ENCODE measurements at regions not wholly inside any gene's neighbourhood (a gene's known extent, or its start where the extent isn't known, plus 50 kb on each side); places are given as distances from the start of the nearest gene placed in this dataset.

DNA sequence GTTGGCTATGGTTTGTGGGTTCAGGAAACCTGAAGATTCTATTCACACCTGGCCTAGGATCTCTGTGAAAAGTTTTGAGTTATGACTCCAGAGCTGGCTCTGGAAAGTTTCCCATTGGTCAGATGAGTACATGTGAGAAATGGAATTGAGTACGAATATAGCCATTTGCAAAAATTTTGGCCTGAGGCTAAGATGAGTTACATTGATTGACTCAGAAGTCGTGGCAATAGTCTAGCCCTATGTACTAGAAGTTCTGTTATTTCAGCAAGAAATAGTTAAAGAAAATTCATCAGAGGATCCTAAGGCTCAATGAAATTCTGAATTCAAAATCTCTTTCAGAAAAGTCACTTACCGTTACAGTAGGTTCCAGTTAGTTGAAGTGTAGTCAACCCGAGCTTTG, 109.9 kb downstream of the PTCSC3 start:
- TF ChIP-seq BACH2 (CRISPR knock-in tag; IDR thresholded peaks at IDR 0.05; ENCODE audit: borderline replicate concordance) (no peak), ZNF70 (CRISPR knock-in tag; IDR thresholded peaks at IDR 0.05) (no peak), ZNF8 (CRISPR knock-in tag; IDR thresholded peaks at IDR 0.05) (no peak), ISL1 (CRISPR knock-in tag; IDR thresholded peaks at IDR 0.05) (no peak)
- TF ChIP-seq, protein P1, sequence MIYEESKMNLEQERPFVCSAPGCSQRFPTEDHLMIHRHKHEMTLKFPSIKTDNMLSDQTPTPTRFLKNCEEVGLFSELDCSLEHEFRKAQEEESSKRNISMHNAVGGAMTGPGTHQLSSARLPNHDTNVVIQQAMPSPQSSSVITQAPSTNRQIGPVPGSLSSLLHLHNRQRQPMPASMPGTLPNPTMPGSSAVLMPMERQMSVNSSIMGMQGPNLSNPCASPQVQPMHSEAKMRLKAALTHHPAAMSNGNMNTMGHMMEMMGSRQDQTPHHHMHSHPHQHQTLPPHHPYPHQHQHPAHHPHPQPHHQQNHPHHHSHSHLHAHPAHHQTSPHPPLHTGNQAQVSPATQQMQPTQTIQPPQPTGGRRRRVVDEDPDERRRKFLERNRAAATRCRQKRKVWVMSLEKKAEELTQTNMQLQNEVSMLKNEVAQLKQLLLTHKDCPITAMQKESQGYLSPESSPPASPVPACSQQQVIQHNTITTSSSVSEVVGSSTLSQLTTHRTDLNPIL (CRISPR knock-in tag; IDR thresholded peaks at IDR 0.05; ENCODE audit: low read depth), result no peak
- TF ChIP-seq, protein P2, sequence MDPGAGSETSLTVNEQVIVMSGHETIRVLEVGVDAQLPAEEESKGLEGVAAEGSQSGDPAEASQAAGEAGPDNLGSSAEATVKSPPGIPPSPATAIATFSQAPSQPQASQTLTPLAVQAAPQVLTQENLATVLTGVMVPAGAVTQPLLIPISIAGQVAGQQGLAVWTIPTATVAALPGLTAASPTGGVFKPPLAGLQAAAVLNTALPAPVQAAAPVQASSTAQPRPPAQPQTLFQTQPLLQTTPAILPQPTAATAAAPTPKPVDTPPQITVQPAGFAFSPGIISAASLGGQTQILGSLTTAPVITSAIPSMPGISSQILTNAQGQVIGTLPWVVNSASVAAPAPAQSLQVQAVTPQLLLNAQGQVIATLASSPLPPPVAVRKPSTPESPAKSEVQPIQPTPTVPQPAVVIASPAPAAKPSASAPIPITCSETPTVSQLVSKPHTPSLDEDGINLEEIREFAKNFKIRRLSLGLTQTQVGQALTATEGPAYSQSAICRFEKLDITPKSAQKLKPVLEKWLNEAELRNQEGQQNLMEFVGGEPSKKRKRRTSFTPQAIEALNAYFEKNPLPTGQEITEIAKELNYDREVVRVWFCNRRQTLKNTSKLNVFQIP (CRISPR knock-in tag; IDR thresholded peaks at IDR 0.05; ENCODE audit: borderline replicate concordance, low read depth), result no peak
- ATAC-seq, result no peak

DNA sequence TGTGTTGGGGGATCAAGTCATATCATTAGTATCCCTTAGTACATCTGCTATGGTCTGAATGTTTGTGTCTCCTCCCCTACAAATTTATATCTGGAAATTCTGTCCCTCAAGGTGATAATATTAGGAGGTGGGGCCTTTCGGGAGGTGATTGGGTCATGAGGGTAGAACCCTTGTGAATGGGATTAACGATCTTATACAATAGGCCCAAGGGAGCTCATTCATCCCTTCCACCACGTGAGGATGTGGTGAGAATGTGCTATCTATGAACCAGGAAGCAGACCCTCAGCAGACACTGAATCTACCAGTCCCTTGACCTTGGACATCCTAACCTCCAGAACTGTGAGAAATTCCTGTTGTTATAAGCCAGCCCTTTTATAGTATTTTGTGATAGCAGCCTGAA, 110.7 kb downstream of the PTCSC3 start:
- no peak for ATAC-seq

DNA sequence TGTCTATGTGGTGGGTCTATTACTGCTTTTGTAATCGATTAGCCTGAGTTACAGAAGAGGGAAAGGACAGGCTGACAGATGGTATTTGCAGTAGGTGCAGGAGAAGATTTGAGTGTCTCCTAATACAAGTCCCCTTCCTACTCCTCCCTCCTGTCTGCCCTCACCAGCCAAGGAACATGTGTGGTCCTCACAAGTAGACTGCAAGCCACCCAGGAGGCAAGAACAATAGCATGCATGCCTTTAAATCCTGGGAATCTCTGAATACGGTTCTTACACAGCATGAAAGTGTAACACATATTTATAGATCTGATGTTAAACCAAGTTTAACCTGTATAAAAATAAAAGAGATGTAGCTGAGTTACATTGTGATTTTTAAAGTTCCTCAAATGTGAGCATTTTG, 117.0 kb downstream of the PTCSC3 start:
- ATAC-seq, result no peak
- TF ChIP-seq, protein P3, sequence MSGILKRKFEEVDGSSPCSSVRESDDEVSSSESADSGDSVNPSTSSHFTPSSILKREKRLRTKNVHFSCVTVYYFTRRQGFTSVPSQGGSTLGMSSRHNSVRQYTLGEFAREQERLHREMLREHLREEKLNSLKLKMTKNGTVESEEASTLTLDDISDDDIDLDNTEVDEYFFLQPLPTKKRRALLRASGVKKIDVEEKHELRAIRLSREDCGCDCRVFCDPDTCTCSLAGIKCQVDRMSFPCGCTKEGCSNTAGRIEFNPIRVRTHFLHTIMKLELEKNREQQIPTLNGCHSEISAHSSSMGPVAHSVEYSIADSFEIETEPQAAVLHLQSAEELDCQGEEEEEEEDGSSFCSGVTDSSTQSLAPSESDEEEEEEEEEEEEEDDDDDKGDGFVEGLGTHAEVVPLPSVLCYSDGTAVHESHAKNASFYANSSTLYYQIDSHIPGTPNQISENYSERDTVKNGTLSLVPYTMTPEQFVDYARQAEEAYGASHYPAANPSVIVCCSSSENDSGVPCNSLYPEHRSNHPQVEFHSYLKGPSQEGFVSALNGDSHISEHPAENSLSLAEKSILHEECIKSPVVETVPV (CRISPR knock-in tag; IDR thresholded peaks at IDR 0.05), result no peak
- TF ChIP-seq, protein P2 (CRISPR knock-in tag; IDR thresholded peaks at IDR 0.05; ENCODE audit: borderline replicate concordance, low read depth), result no peak
- TF ChIP-seq ARNTL (CRISPR knock-in tag; IDR thresholded peaks at IDR 0.05; ENCODE audit: borderline replicate concordance, low read depth) (no peak), BACH2 (CRISPR knock-in tag; IDR thresholded peaks at IDR 0.05; ENCODE audit: borderline replicate concordance) (no peak), GLIS3 (CRISPR knock-in tag; IDR thresholded peaks at IDR 0.05) (no peak), ESRRG (CRISPR knock-in tag; IDR thresholded peaks at IDR 0.05) (no peak), ZNF565 (CRISPR knock-in tag; conservative IDR thresholded peaks at IDR 0.05; ENCODE audit: low read depth) (no peak), ZC3H10 (CRISPR knock-in tag; IDR thresholded peaks at IDR 0.05) (no peak), SNAI2 (CRISPR knock-in tag; IDR thresholded peaks at IDR 0.05) (no peak), ZNF8 (CRISPR knock-in tag; IDR thresholded peaks at IDR 0.05) (no peak), RARB (CRISPR knock-in tag; IDR thresholded peaks at IDR 0.05) (no peak), PPARA (CRISPR knock-in tag; IDR thresholded peaks at IDR 0.05; ENCODE audit: borderline replicate concordance) (no peak), ZFP30 (CRISPR knock-in tag; IDR thresholded peaks at IDR 0.05) (no peak), TOX (CRISPR knock-in tag; IDR thresholded peaks at IDR 0.05; ENCODE audit: borderline replicate concordance) (no peak), CSDC2 (CRISPR knock-in tag; IDR thresholded peaks at IDR 0.05) (no peak)
- TF ChIP-seq, protein P1 (CRISPR knock-in tag; IDR thresholded peaks at IDR 0.05; ENCODE audit: low read depth), result no peak

More for the DNA sequence above, 110.7 kb downstream of the PTCSC3 start:
- no peak for TF ChIP-seq ZNF8 (CRISPR knock-in tag; IDR thresholded peaks at IDR 0.05)
- no peak for TF ChIP-seq ZC3H10 (CRISPR knock-in tag; IDR thresholded peaks at IDR 0.05)
- TF ChIP-seq BACH2 (CRISPR knock-in tag; IDR thresholded peaks at IDR 0.05; ENCODE audit: borderline replicate concordance), result no peak
- TF ChIP-seq CSDC2 (CRISPR knock-in tag; IDR thresholded peaks at IDR 0.05), result no peak
- TF ChIP-seq ESRRG (CRISPR knock-in tag; IDR thresholded peaks at IDR 0.05), result no peak
- TF ChIP-seq, protein P4, sequence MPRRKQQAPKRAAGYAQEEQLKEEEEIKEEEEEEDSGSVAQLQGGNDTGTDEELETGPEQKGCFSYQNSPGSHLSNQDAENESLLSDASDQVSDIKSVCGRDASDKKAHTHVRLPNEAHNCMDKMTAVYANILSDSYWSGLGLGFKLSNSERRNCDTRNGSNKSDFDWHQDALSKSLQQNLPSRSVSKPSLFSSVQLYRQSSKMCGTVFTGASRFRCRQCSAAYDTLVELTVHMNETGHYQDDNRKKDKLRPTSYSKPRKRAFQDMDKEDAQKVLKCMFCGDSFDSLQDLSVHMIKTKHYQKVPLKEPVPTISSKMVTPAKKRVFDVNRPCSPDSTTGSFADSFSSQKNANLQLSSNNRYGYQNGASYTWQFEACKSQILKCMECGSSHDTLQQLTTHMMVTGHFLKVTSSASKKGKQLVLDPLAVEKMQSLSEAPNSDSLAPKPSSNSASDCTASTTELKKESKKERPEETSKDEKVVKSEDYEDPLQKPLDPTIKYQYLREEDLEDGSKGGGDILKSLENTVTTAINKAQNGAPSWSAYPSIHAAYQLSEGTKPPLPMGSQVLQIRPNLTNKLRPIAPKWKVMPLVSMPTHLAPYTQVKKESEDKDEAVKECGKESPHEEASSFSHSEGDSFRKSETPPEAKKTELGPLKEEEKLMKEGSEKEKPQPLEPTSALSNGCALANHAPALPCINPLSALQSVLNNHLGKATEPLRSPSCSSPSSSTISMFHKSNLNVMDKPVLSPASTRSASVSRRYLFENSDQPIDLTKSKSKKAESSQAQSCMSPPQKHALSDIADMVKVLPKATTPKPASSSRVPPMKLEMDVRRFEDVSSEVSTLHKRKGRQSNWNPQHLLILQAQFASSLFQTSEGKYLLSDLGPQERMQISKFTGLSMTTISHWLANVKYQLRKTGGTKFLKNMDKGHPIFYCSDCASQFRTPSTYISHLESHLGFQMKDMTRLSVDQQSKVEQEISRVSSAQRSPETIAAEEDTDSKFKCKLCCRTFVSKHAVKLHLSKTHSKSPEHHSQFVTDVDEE (CRISPR knock-in tag; IDR thresholded peaks at IDR 0.05), result no peak
- TF ChIP-seq, protein P1 (CRISPR knock-in tag; IDR thresholded peaks at IDR 0.05; ENCODE audit: low read depth), result no peak
- TF ChIP-seq OSR1 (CRISPR knock-in tag; IDR thresholded peaks at IDR 0.05), result no peak
- TF ChIP-seq ARNTL (CRISPR knock-in tag; IDR thresholded peaks at IDR 0.05; ENCODE audit: borderline replicate concordance, low read depth), result no peak
- TF ChIP-seq ZNF70 (CRISPR knock-in tag; IDR thresholded peaks at IDR 0.05), result no peak
